ENCODE measurements at regions not wholly inside any gene's neighbourhood (a gene's known extent, or its start where the extent isn't known, plus 50 kb on each side); places are given as distances from the start of the nearest gene placed in this dataset.

DNA sequence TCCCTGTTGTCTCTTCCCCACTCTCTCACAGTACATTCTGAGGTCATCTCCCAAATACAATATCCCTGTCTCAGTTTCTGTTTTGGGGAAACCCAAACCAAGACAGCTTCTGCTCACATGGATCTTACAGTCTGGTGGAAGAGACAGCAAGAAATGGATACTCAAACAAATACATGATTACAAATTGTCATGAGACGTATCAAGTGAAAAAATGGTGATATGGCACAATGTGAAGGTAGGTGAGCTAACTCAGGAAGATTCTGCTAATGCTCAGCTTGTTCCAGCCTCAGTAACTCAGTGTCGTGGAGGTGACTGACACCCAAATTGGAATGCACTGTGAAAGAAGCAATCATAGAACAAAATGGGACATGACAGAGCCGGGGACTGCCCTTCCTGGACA lies 68.3 kb downstream of the CHST1 start:
- FAIRE-seq, result no peak
- DNase-seq (ENCODE audit: insufficient read length), result no peak
- TF ChIP-seq TAF1 (IDR thresholded peaks at IDR 0.05; ENCODE audit: borderline replicate concordance, low read depth, low read length) (no peak), POLR2A (IDR thresholded peaks at IDR 0.05; ENCODE audit: low read depth, low read length) (no peak), POLR2AphosphoS5 (IDR thresholded peaks at IDR 0.05; ENCODE audit: low read depth, low read length) (no peak)

DNA sequence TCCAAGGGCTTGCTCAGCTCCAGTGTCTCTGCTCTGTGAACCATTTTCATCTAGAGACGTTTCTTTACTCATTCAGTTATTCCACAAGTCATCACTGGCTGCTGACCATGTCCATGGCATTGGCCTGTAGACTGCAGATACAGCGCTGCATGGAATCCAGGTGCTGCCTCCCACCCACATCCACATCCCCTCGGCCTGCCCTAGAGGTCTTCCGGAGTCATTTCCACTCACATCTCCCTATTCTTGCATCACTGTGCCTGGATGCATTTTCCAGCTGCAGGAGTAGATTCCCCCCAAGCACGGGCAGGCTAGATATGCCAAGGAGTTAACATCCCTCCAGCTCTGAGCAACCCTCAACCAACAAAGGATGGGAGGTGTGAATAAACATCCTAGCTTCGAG lies 68.9 kb downstream of the CHST1 start:
- TF ChIP-seq TAF1 (IDR thresholded peaks at IDR 0.05; ENCODE audit: borderline replicate concordance, low read depth, low read length) (no peak), POLR2AphosphoS5 (IDR thresholded peaks at IDR 0.05; ENCODE audit: low read depth, low read length) (no peak)
- no peak for DNase-seq (ENCODE audit: insufficient read length)
- no peak for FAIRE-seq

DNA sequence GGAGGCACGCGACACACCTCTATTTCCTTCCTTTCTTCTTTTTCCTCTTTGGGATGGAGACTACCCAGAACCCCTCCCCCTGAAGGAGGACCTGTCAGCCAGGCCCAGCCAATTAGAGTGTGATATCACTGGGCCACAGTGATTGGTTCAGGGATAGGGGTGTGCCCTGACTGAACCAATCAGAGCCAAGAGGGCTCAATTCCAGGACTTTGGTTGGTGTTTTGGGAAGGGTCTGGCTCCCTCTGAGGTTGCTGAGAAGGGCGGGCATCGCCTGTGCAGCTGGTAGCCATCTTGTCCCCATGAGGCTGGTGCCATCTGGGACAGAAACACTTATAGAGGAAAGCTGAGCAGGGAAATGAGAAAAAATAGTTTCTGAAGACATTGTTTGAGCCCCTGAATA lies 71.4 kb downstream of the CHST1 start:
- DNase-seq (ENCODE audit: insufficient read length) (no peak), FAIRE-seq (no peak)
- TF ChIP-seq POLR2A (IDR thresholded peaks at IDR 0.05; ENCODE audit: low read depth, low read length), result no peak
- TF ChIP-seq POLR2AphosphoS5 (IDR thresholded peaks at IDR 0.05; ENCODE audit: low read depth, low read length), result no peak

DNA sequence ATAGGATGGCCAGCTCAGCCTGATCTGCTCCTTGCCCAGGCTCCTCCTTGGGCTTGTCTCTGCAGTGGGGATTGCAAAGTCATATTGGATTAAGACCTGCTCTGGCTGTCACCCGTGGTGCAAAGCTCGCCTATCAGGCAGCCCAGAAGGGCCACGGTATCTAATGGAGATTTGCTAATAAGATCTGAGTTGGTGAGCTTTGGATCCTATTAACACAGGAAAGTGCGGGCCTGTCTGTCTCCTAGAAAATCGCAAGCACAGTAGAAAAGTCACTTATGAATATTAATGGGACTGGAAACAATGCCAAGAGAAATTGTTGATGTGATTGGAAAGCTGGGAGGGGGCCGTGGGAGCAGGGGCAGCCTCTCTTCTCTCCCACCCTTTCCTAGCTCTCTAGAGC lies 72.8 kb downstream of the CHST1 start:
- FAIRE-seq, result no peak

DNA sequence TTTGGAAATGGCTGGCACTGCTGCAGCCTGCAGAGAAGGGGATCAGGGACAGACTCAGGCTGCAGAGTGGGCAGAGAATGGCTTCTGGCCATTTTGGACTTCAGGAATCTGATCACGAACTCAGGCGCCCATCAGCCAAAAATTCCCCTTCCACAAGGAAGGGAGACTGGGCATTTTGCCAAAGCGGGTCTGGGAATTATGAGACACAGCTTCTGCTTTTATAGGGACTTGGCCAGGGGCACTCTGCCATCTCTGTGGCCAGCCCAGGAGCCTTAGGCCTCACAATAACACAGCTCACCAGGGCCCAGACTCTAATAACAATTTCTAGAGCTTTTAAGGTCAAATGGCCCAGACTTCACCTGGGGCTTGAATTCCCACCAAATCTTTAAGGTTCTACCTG lies 74.7 kb downstream of the CHST1 start:
- DNase-seq (ENCODE audit: insufficient read length), result no peak
- no peak for FAIRE-seq
- TF ChIP-seq POLR2A (IDR thresholded peaks at IDR 0.05; ENCODE audit: low read depth, low read length) (no peak), TAF1 (IDR thresholded peaks at IDR 0.05; ENCODE audit: borderline replicate concordance, low read depth, low read length) (no peak), POLR2AphosphoS5 (IDR thresholded peaks at IDR 0.05; ENCODE audit: low read depth, low read length) (no peak)

More for the DNA sequence above, 72.8 kb downstream of the CHST1 start:
- no peak for DNase-seq (ENCODE audit: insufficient read length)
- no peak for TF ChIP-seq POLR2AphosphoS5 (IDR thresholded peaks at IDR 0.05; ENCODE audit: low read depth, low read length)
- TF ChIP-seq POLR2A (IDR thresholded peaks at IDR 0.05; ENCODE audit: low read depth, low read length), result no peak
- TF ChIP-seq TAF1 (IDR thresholded peaks at IDR 0.05; ENCODE audit: borderline replicate concordance, low read depth, low read length), result no peak

DNA sequence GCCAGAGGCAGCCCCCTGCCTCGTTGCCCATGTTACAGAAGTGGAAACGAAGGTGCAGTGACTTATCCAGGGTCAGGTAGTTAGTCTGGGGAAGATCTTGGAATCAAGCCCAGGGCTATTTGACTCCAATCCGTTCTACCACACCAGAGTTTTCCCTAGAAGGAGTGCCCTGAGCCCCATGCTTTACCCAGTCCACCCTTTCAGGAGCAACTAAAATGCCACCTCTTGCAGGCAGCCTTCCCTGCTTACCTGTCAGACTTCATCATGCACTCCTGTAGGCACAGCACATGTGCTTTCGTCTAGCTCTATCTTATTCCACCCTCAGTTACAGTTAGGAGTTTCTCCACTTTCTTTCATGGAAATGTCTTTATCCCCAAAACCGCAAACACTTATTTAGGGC lies 80.2 kb downstream of the CHST1 start:
- TF ChIP-seq POLR2A (IDR thresholded peaks at IDR 0.05; ENCODE audit: low read depth, low read length), result no peak
- DNase-seq (ENCODE audit: insufficient read length) (no peak), FAIRE-seq (no peak)

DNA sequence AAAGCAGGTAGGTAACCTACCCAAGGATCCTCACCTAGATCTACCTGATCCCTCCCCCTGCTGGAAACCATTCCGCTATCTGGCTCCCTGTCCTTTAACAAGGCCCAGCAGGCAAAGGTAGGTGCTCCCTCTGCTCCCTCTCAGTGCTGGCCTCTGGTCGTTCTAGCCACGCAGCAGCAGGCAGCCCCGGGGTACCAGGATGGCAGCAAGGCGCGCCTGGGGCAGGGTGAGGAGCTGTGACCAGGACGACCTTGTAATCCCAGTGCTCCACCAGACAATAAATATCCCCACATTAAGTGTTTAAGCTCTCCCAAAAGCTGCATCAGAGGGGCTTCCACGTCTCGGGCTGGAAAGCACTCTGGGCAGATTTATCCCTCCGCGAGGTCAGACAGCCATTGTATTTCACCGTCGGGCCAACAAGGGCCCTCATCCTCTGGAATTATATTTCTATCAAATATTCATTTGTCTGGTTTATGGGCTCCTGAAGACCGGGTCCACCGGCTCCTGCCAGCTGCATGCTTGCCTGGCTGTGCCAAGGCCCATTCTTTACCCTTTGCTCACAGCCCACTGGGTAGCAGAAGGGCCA lies 81.3 kb downstream of the CHST1 start:
- no peak for TF ChIP-seq POLR2AphosphoS5 (IDR thresholded peaks at IDR 0.05; ENCODE audit: low read depth, low read length)
- TF ChIP-seq POLR2A (IDR thresholded peaks at IDR 0.05; ENCODE audit: low read depth, low read length), result no peak
- TF ChIP-seq TAF1 (IDR thresholded peaks at IDR 0.05; ENCODE audit: borderline replicate concordance, low read depth, low read length), result no peak
- DNase-seq (ENCODE audit: insufficient read length) (no peak), FAIRE-seq (no peak)

DNA sequence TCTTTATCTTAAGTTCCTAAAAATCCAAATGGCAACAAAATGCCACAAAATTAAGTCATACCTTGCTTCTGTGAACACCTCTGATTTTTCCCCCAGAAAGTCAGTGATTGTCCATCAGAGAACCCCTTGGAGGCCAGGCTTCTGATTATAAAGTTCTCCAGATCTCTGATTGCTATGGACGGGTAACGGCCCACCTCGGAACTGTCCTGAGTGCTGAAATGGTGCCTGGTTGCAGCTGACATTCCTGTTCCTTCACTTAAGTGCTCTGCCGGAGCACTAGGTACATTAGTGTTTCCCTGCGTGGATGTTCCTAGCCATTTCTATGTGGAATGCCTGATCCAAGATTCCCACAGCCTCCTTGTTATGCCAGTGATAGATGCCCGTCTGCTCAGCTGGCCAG lies 85.0 kb downstream of the CHST1 start:
- DNase-seq (ENCODE audit: insufficient read length) (no peak), FAIRE-seq (no peak)
- no peak for TF ChIP-seq POLR2A (IDR thresholded peaks at IDR 0.05; ENCODE audit: low read depth, low read length)
- no peak for TF ChIP-seq TAF1 (IDR thresholded peaks at IDR 0.05; ENCODE audit: borderline replicate concordance, low read depth, low read length)
- TF ChIP-seq POLR2AphosphoS5 (IDR thresholded peaks at IDR 0.05; ENCODE audit: low read depth, low read length), result no peak

DNA sequence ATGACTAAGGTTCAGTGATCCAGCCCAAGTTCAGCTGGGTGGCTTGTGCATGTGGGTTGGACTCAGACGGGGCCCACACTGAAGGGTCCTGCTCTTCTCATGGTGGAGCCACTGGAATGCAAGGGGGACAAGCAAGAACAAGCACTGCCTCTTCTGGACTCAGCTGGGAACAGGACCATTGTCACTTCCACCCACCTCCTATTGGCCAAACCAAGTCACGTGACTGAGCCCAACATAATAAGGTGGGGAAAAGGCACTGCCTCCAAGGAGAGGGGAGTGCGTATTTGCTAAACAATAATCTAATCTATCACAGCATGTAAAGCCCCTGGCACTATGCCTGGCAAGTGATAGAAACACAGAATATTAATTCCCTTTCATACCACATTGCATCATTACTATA lies 87.1 kb downstream of the CHST1 start:
- TF ChIP-seq TAF1 (IDR thresholded peaks at IDR 0.05; ENCODE audit: borderline replicate concordance, low read depth, low read length), result no peak
- DNase-seq (ENCODE audit: insufficient read length), result no peak
- no peak for FAIRE-seq

DNA sequence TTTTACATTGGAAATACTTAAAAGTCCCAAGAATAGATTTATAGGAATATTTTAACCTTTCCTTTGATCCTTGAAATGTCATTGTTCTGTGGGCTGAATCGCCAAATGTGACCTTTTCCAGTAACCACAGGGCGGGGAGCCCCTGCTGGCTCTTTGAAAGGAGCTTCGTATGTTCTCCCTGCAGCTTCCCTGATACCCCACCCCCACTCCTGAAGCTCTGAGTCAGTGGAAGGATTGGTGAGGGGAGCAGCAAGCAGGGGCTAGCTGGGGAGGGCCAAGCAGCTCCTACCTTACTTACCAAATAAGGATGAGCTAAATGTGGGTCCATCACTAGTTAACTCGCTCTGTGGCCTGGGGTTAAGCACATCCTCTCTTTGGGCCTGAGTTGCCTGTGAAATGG lies 87.7 kb downstream of the CHST1 start:
- FAIRE-seq (no peak), DNase-seq (ENCODE audit: insufficient read length) (no peak)
- TF ChIP-seq POLR2AphosphoS5 (IDR thresholded peaks at IDR 0.05; ENCODE audit: low read depth, low read length) (no peak), POLR2A (IDR thresholded peaks at IDR 0.05; ENCODE audit: low read depth, low read length) (no peak)

DNA sequence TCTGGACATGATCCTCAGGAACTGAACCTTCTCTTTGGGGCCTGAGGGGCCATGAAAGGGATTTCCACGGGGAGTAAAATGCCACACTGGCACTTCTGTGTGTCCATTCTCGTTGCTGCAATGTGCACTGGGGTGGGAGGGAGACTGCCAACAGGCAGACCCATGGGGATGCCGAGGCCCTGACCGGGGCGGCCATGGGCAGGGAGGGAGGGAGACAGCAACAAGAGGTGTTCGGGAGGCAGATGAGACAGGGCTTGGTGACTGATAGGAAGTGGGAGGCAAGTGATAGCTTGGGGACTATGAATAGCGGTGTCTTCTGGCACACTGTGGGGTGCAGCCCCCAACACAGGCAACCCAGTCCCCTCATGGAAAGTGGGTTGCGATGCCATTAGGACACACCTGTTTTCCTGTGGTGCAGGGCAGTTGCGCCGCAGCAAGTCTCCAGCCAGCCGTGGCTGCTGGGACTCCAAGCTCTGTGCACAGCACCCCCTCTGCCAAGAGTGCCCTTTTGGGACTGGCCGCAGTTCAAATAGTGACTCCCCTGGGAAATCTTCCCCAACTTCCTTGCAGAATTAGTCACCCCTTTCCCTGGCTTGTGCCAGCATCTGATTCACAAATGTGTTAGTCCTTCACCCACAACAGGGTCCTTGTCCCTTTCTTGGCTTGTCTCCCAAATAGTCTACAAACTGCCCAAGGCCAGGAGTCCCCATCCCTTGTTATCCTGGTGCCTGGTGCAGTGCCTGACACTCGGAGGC lies 88.8 kb downstream of the CHST1 start:
- FAIRE-seq (no peak), DNase-seq (ENCODE audit: insufficient read length) (no peak)

DNA sequence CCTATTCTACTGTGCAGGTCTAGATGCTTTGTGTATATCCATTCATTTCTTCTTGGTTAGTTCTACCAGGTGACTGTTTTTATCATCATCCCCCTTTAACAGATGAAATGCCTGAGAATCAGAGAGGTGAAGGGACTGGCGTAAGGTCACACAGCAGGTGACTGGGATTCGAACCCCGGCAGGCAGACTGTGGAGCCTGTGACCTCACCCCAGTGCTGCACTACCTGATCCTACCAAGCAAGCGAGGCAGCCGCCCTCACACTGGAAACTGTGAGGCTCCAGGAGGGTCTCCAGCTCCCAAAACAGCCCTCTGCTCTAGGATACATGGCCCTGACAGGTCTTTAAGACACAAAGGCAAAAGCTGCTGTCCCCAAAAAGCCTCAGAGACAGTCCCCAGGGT lies 91.7 kb downstream of the CHST1 start:
- FAIRE-seq, result no peak

More for the DNA sequence above, 88.8 kb downstream of the CHST1 start:
- no peak for TF ChIP-seq TAF1 (IDR thresholded peaks at IDR 0.05; ENCODE audit: borderline replicate concordance, low read depth, low read length)
- TF ChIP-seq POLR2A (IDR thresholded peaks at IDR 0.05; ENCODE audit: low read depth, low read length), result no peak
- no peak for TF ChIP-seq POLR2AphosphoS5 (IDR thresholded peaks at IDR 0.05; ENCODE audit: low read depth, low read length)

More for the DNA sequence above, 91.7 kb downstream of the CHST1 start:
- TF ChIP-seq POLR2AphosphoS5 (IDR thresholded peaks at IDR 0.05; ENCODE audit: low read depth, low read length) (no peak), TAF1 (IDR thresholded peaks at IDR 0.05; ENCODE audit: borderline replicate concordance, low read depth, low read length) (no peak), POLR2A (IDR thresholded peaks at IDR 0.05; ENCODE audit: low read depth, low read length) (no peak)
- no peak for DNase-seq (ENCODE audit: insufficient read length)

Data from GM12892 (cell line).